Endothelial cell of umbilical vein (primary cell): ENCODE measurements at regions not wholly inside any gene's neighbourhood (a gene's known extent, or its start where the extent isn't known, plus 50 kb on each side); places are given as distances from the start of the nearest gene placed in this dataset.

ENCODE experiments used
- CTCF ChIP-seq, 2 donors: IDR thresholded peaks; 1 replicate in 1 of 2; 2 replicates in 1 of 2; pipeline ENCODE4 v1.5.1; 2011; ENCODE audit warnings: low read length in 2 of 2, mild to moderate bottlenecking in 2 of 2, moderate library complexity in 2 of 2, control low read depth in 1 of 2, inconsistent platforms in 1 of 2, low read depth in 1 of 2; ENCODE audit not compliant: insufficient read depth in 1 of 2; ENCODE audit errors: extremely low read depth in 1 of 2
- EZH2 ChIP-seq: IDR thresholded peaks from 2 replicates; pipeline ENCODE4 v1.6.1; 2012; ENCODE audit warnings: borderline replicate concordance, low read depth, mild to moderate bottlenecking, moderate library complexity, low read length, inconsistent platforms; ENCODE audit not compliant: severe bottlenecking
- FOS ChIP-seq: IDR thresholded peaks from 2 replicates; pipeline ENCODE4 v1.6.1; 2011; ENCODE audit warnings: mild to moderate bottlenecking, low read length, moderate library complexity, borderline replicate concordance; ENCODE audit not compliant: insufficient read depth
- GATA2 ChIP-seq: IDR thresholded peaks from 2 replicates; pipeline ENCODE4 v1.7.0; 2011; ENCODE audit warnings: low read depth, mild to moderate bottlenecking, moderate library complexity, mixed read lengths, low read length; ENCODE audit not compliant: insufficient read length, insufficient read depth
- MAX ChIP-seq: IDR thresholded peaks from 2 replicates; pipeline ENCODE4 v1.6.1; 2011; ENCODE audit not compliant: insufficient read depth, insufficient read length
- MYC ChIP-seq: IDR thresholded peaks from one replicate; pipeline ENCODE4 v1.6.1; 2011; ENCODE audit warnings: mild to moderate bottlenecking, low read depth, low read length
- POLR2A ChIP-seq: IDR thresholded peaks from 2 replicates; pipeline ENCODE4 v1.6.1; 2012; ENCODE audit warnings: low read depth, mild to moderate bottlenecking, control low read depth, low read length
- POLR2AphosphoS5 ChIP-seq: IDR thresholded peaks from 2 replicates; pipeline ENCODE4 v1.6.1; 2012; ENCODE audit warnings: low read depth, mild to moderate bottlenecking, control low read depth, low read length, moderate library complexity; ENCODE audit not compliant: insufficient read depth

GRCh38 chrX:139002319-139002718 lies 290.8 kb upstream of the FGF13 start:
- no peak for TF ChIP-seq CTCF (IDR thresholded peaks at IDR 0.05; ENCODE audit: extremely low read depth in 1 of 2, insufficient read depth in 1 of 2, low read depth in 1 of 2, low read length in 2 of 2)
- no peak for TF ChIP-seq POLR2A
- no peak for TF ChIP-seq EZH2
- no peak for TF ChIP-seq POLR2AphosphoS5
- TF ChIP-seq MYC = no peak
- no peak for TF ChIP-seq GATA2
- TF ChIP-seq MAX = no peak
- no peak for TF ChIP-seq FOS
